Transverse colon (tissue), 4 donors: ENCODE measurements at regions not wholly inside any gene's neighbourhood (a gene's known extent, or its start where the extent isn't known, plus 50 kb on each side); places are given as distances from the start of the nearest gene placed in this dataset.
A peak's percentile ranks its signal among the peaks of the same experiment; 100 is the strongest.

Experiments used
- DNase-seq: peaks from one replicate; pipeline ENCODE4 v3.0.0-alpha.2; 2019
- H3K27ac ChIP-seq, 4 donors: fragments of 200-600 bp; sonication (generic); 2 replicates each; pipeline ENCODE4 v1.5.1; 2016 to 2018; ENCODE audit warnings: inconsistent platforms in 4 of 4
- H3K27me3 ChIP-seq: fragments of 200-600 bp; sonication (generic); 2 replicates; pipeline ENCODE4 v1.5.1; 2017; ENCODE audit warnings: inconsistent platforms
- H3K36me3 ChIP-seq, 4 donors: fragments of 200-600 bp; sonication (generic); 2 replicates each; pipeline ENCODE4 v1.5.1; 2017 to 2019; ENCODE audit warnings: inconsistent platforms in 4 of 4
- H3K4me1 ChIP-seq, 4 donors: fragments of 200-600 bp; sonication (generic); 2 replicates each; pipeline ENCODE4 v1.5.1; 2017 to 2020; ENCODE audit warnings: inconsistent platforms in 4 of 4
- H3K4me3 ChIP-seq, 4 donors: fragments of 200-600 bp; sonication (generic); 1 replicate in 1 of 4; 2 replicates in 3 of 4; pipeline versions ENCODE4 v1.5.1 to v1.6.1; 2017 to 2019; ENCODE audit warnings: inconsistent platforms in 4 of 4
- H3K9me3 ChIP-seq, 2 donors: fragments of 200-600 bp; sonication (generic); 2 replicates each; pipeline ENCODE4 v1.5.1; 2017 to 2019; ENCODE audit warnings: inconsistent platforms in 2 of 2
- CTCF ChIP-seq, 5 experiments: fragments of 200-600 bp in 3 of 5; fragments of 450-650 bp in 2 of 5; sonication (generic) in 3 of 5; IDR thresholded peaks; 1 replicate in 2 of 5; 2 replicates in 3 of 5; pipeline ENCODE4 v1.5.1; 2016 to 2017; ENCODE audit warnings: antibody characterized with exemption in 5 of 5, inconsistent platforms in 3 of 5, mild to moderate bottlenecking in 2 of 5, moderate library complexity in 1 of 5
- EP300 ChIP-seq: sonication (generic); formaldehyde crosslinking; IDR thresholded peaks from one replicate; pipeline ENCODE4 v1.6.1; 2017; ENCODE audit warnings: antibody characterized with exemption, low read depth
- POLR2A ChIP-seq: fragments of 450-650 bp; IDR thresholded peaks from one replicate; pipeline ENCODE4 v1.6.1; 2016; ENCODE audit warnings: antibody characterized with exemption, mild to moderate bottlenecking, moderate library complexity
- POLR2AphosphoS5 ChIP-seq, 3 donors: sonication (generic); formaldehyde crosslinking; IDR thresholded peaks; one replicate each; pipeline ENCODE4 v1.6.1; 2016; ENCODE audit warnings: antibody characterized with exemption in 3 of 3
- WGBS, 2 donors: methylation state at CpG; one replicate each; pipeline ENCODE4 v1.1.5; 2018; ENCODE audit warnings: low coverage in 1 of 2; 5-methylcytosine and 5-hydroxymethylcytosine counted together
- in situ Hi-C, 4 donors: fragments of 200-750 bp; cut with MboI; loops; one replicate each; pipeline versions ENCODE4 v1.15.0 to v1.15.1; 2017; ENCODE audit warnings: low sequenced_read_pairs in 3 of 4, low pct_ligation_motif_present in 1 of 4, low pct_unique_long_range_greater_than_20kb in 1 of 4
- intact Hi-C: fragments of 100-400 bp; cut with DNase I; formaldehyde crosslinking; loops from one replicate; pipeline ENCODE4 v1.15.1; 2023; ENCODE audit warnings: low total_unique reads

GRCh38 chr10:28869606-28870201 is 192.4 kb downstream of the BAMBI start:
- WGBS, 2 donors, result 63 to 65% methylated on average over 5 of the region's 5 CpGs

GRCh38 chr10:28871665-28872064 is 194.3 kb downstream of the BAMBI start:
- Histone ChIP-seq H3K9me3 (no peaks in the 10 kb centered on the region), H3K36me3 (no peaks in the 10 kb centered on the region), H3K4me1 (no peaks in the 10 kb centered on the region), H3K27ac (no peak overlapping the region), H3K4me3 (no peak overlapping the region), H3K27me3 (no peaks in the 10 kb centered on the region)
- 85 to 96% methylated on average over 4 of the region's 4 CpGs for WGBS, 2 donors
- in situ Hi-C loops, result no loop called here
- no peak for TF ChIP-seq CTCF (IDR thresholded peaks at IDR 0.05)
- no peak for TF ChIP-seq POLR2A
- TF ChIP-seq EP300, result no peak
- TF ChIP-seq POLR2AphosphoS5 (IDR thresholded peaks at IDR 0.05), result no peak
- DNase-seq, result no peak
- intact Hi-C loops, result no loop called here

More at GRCh38 chr10:28869606-28870201, 192.4 kb downstream of the BAMBI start:
- no peaks in the 10 kb centered on the region for H3K4me1 ChIP-seq
- no peaks in the 10 kb centered on the region for H3K36me3 ChIP-seq
- H3K9me3 ChIP-seq, result no peaks in the 10 kb centered on the region
- H3K27ac ChIP-seq, result no peak overlapping the region
- no peaks in the 10 kb centered on the region for H3K27me3 ChIP-seq
- no peak overlapping the region for H3K4me3 ChIP-seq
- no peak for DNase-seq
- in situ Hi-C loops (no loop called here), intact Hi-C loops (no loop called here)
- no peak for TF ChIP-seq EP300
- no peak for TF ChIP-seq CTCF (IDR thresholded peaks at IDR 0.05)
- no peak for TF ChIP-seq POLR2A
- no peak for TF ChIP-seq POLR2AphosphoS5 (IDR thresholded peaks at IDR 0.05)

GRCh38 chr10:28872587-28873165 is 195.4 kb downstream of the BAMBI start:
- H3K4me3 ChIP-seq, result no peak overlapping the region

GRCh38 chr10:28873540-28873939 is 196.2 kb downstream of the BAMBI start:
- Histone ChIP-seq H3K36me3 (no peaks in the 10 kb centered on the region), H3K9me3 (no peaks in the 10 kb centered on the region), H3K4me3 (no peak overlapping the region), H3K27ac (no peak overlapping the region), H3K27me3 (no peaks in the 10 kb centered on the region), H3K4me1 (no peaks in the 10 kb centered on the region)
- 57% methylated on average over 4 of the region's 4 CpGs; no CpG with 5 or more reads in 1 of the 2 donors for WGBS, 2 donors
- TF ChIP-seq CTCF (IDR thresholded peaks at IDR 0.05) (no peak), EP300 (no peak), POLR2A (no peak), POLR2AphosphoS5 (IDR thresholded peaks at IDR 0.05) (no peak)
- DNase-seq, result peak; percentile 47
- in situ Hi-C loops, result no loop called here
- intact Hi-C loops, result no loop called here

More at GRCh38 chr10:28872587-28873165, 195.4 kb downstream of the BAMBI start:
- WGBS, 2 donors, result 56 to 83% methylated on average over 3 to 5 of the region's 5 CpGs
- no peak overlapping the region for H3K27ac ChIP-seq
- no peaks in the 10 kb centered on the region for H3K36me3 ChIP-seq
- intact Hi-C loops, result no loop called here
- H3K4me1 ChIP-seq, result no peaks in the 10 kb centered on the region
- DNase-seq, result no peak
- in situ Hi-C loops, result no loop called here
- TF ChIP-seq EP300 (no peak), CTCF (IDR thresholded peaks at IDR 0.05) (no peak), POLR2AphosphoS5 (IDR thresholded peaks at IDR 0.05) (no peak), POLR2A (no peak)
- H3K27me3 ChIP-seq, result no peaks in the 10 kb centered on the region
- no peaks in the 10 kb centered on the region for H3K9me3 ChIP-seq
